ENCODE measurements at regions not wholly inside any gene's neighbourhood (a gene's known extent, or its start where the extent isn't known, plus 50 kb on each side); places are given as distances from the start of the nearest gene placed in this dataset.

DNA sequence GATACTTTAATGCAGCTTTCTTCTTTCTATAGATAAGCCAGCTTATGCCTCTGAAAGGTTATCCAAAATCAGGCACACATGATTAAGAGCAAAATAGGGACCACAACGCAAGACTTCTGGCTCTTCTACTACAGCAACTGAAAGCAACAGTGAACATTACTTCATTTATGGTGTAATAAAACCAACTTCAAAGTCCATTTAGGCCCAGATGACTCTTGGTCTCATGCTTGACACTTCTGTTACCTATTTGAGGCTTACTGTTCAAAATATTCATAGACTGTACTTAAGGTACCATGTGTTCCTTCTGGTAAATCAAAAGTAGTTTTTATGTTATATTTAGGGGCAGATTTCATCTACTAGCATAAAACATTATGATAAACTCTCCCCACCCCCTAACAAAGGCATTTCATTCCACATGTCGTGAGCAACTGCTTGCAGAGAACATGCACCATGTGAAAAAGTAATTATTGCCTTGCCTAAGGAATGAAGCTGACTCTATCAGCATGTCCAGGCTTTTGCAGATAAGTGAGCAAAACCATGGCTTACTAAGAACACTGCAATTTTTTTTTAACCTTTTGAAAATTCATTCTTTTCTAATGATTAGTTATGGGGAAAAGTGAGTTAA lies 154.9 kb upstream of the ITGB1 start:
- TF ChIP-seq CTCF (IDR thresholded peaks at IDR 0.05) (no peak), POLR2AphosphoS5 (IDR thresholded peaks at IDR 0.05; ENCODE audit: low read depth, low read length) (no peak), TCF7L2 (IDR thresholded peaks at IDR 0.05; ENCODE audit: low read depth, low read length) (no peak)
- TF ChIP-seq, protein P1, sequence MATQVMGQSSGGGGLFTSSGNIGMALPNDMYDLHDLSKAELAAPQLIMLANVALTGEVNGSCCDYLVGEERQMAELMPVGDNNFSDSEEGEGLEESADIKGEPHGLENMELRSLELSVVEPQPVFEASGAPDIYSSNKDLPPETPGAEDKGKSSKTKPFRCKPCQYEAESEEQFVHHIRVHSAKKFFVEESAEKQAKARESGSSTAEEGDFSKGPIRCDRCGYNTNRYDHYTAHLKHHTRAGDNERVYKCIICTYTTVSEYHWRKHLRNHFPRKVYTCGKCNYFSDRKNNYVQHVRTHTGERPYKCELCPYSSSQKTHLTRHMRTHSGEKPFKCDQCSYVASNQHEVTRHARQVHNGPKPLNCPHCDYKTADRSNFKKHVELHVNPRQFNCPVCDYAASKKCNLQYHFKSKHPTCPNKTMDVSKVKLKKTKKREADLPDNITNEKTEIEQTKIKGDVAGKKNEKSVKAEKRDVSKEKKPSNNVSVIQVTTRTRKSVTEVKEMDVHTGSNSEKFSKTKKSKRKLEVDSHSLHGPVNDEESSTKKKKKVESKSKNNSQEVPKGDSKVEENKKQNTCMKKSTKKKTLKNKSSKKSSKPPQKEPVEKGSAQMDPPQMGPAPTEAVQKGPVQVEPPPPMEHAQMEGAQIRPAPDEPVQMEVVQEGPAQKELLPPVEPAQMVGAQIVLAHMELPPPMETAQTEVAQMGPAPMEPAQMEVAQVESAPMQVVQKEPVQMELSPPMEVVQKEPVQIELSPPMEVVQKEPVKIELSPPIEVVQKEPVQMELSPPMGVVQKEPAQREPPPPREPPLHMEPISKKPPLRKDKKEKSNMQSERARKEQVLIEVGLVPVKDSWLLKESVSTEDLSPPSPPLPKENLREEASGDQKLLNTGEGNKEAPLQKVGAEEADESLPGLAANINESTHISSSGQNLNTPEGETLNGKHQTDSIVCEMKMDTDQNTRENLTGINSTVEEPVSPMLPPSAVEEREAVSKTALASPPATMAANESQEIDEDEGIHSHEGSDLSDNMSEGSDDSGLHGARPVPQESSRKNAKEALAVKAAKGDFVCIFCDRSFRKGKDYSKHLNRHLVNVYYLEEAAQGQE (IDR thresholded peaks at IDR 0.05; ENCODE audit: insufficient read depth in 1 of 2, low read depth in 2 of 2, low read length in 1 of 2) = no peak
